GM23338 (cell line): ENCODE measurements at regions not wholly inside any gene's neighbourhood (a gene's known extent, or its start where the extent isn't known, plus 50 kb on each side); places are given as distances from the start of the nearest gene placed in this dataset.

ENCODE experiments used
- ATAC-seq: fragments of 200-7000 bp; cut with Tn5 transposase; 3 replicates; pipeline ENCODE4 v1.9.1; 2020
- DNase-seq: peaks from one replicate; pipeline ENCODE4 v3.0.0-alpha.2; 2015; ENCODE audit warnings: low spot score
- H2AFZ ChIP-seq: fragments of 200-600 bp; sonication (generic); 2 replicates; pipeline ENCODE4 v1.8.0; 2016; ENCODE audit warnings: antibody characterized with exemption, mild to moderate bottlenecking, moderate library complexity
- H3F3A ChIP-seq: fragments of 200-600 bp; sonication (generic); replicated peaks from 2 replicates; pipeline ENCODE4 v1.8.0; 2017; ENCODE audit warnings: antibody characterized with exemption, mixed run types, low read depth
- H3K27ac ChIP-seq: fragments of 200-600 bp; sonication (generic); 2 replicates; pipeline ENCODE4 v1.6.1; 2016; ENCODE audit warnings: low read depth
- H3K27me3 ChIP-seq: fragments of 200-600 bp; sonication (generic); 2 replicates; pipeline ENCODE4 v1.8.0; 2016; ENCODE audit warnings: mild to moderate bottlenecking, mixed run types, moderate library complexity; ENCODE audit not compliant: insufficient read depth
- H3K36me3 ChIP-seq: fragments of 200-600 bp; sonication (generic); 2 replicates; pipeline ENCODE4 v1.8.0; 2016; ENCODE audit warnings: mild to moderate bottlenecking; ENCODE audit not compliant: insufficient read depth
- H3K4me1 ChIP-seq: fragments of 200-600 bp; sonication (generic); 2 replicates; pipeline ENCODE4 v1.8.0; 2016; ENCODE audit warnings: mild to moderate bottlenecking, moderate library complexity; ENCODE audit not compliant: insufficient read depth
- H3K4me2 ChIP-seq: fragments of 200-600 bp; sonication (generic); 2 replicates; pipeline ENCODE4 v1.7.1; 2017; ENCODE audit warnings: mixed run types
- H3K4me3 ChIP-seq: fragments of 200-600 bp; sonication (generic); 2 replicates; pipeline ENCODE4 v1.6.1; 2016; ENCODE audit warnings: mixed run types
- H3K79me2 ChIP-seq: fragments of 200-600 bp; sonication (generic); replicated peaks from 2 replicates; pipeline ENCODE4 v1.8.0; 2017; ENCODE audit warnings: mild to moderate bottlenecking; ENCODE audit not compliant: insufficient read depth
- H3K9me2 ChIP-seq: fragments of 200-600 bp; sonication (generic); 2 replicates; pipeline ENCODE4 v1.8.0; 2017; ENCODE audit not compliant: insufficient read depth
- H4K20me1 ChIP-seq: fragments of 200-600 bp; sonication (generic); replicated peaks from 2 replicates; pipeline ENCODE4 v1.8.0; 2017; ENCODE audit warnings: mild to moderate bottlenecking; ENCODE audit not compliant: insufficient read depth
- H3K27ac Mint-ChIP-seq: 2 replicates; pipeline ENCODE4 v1.8.0; 2020; ENCODE audit warnings: inconsistent platforms, mild to moderate bottlenecking, moderate library complexity, mixed read lengths
- H3K27me3 Mint-ChIP-seq: 3 replicates; pipeline ENCODE4 v1.8.0; 2022; ENCODE audit warnings: low read depth, mild to moderate bottlenecking, moderate library complexity, mixed read lengths, inconsistent platforms; ENCODE audit not compliant: insufficient read depth, poor library complexity
- H3K36me3 Mint-ChIP-seq: 3 replicates; pipeline ENCODE4 v1.8.0; 2021; ENCODE audit warnings: low read depth, mild to moderate bottlenecking, inconsistent platforms, moderate library complexity, mixed read lengths
- H3K4me1 Mint-ChIP-seq: 3 replicates; pipeline ENCODE4 v1.8.0; 2020; ENCODE audit warnings: mild to moderate bottlenecking, inconsistent platforms, mixed read lengths
- H3K4me3 Mint-ChIP-seq: 3 replicates; pipeline ENCODE4 v1.8.0; 2021; ENCODE audit warnings: moderate library complexity, mild to moderate bottlenecking, inconsistent platforms, mixed read lengths
- H3K9me3 Mint-ChIP-seq: 3 replicates; pipeline ENCODE4 v1.8.0; 2020; ENCODE audit warnings: moderate library complexity, mild to moderate bottlenecking, inconsistent platforms, mixed read lengths
- EZH2 ChIP-seq: fragments of 200-600 bp; sonication (generic); IDR thresholded peaks from one replicate; pipeline ENCODE4 v1.8.0; 2017; ENCODE audit warnings: antibody characterized with exemption, mild to moderate bottlenecking, low read depth; ENCODE audit not compliant: unreplicated experiment
- EZH2phosphoT487 ChIP-seq: fragments of 200-600 bp; sonication (generic); IDR thresholded peaks from one replicate; pipeline ENCODE4 v1.8.1; 2018; ENCODE audit warnings: antibody characterized with exemption; ENCODE audit not compliant: unreplicated experiment
- JUNB ChIP-seq: IDR thresholded peaks from one replicate; pipeline ENCODE4 v1.6.1; 2016; ENCODE audit warnings: antibody characterized with exemption; ENCODE audit not compliant: unreplicated experiment
- STAT1 ChIP-seq: IDR thresholded peaks from one replicate; pipeline ENCODE4 v1.6.1; 2016; ENCODE audit warnings: antibody characterized with exemption; ENCODE audit not compliant: unreplicated experiment
- ZNF114 ChIP-seq: fragments of 250-450 bp; sonication (Bioruptor Pico); IDR thresholded peaks from 2 replicates; pipeline ENCODE4 v1.5.0; 2020; ENCODE audit warnings: mild to moderate bottlenecking, moderate library complexity
- ZNF331 ChIP-seq: fragments of 250-450 bp; sonication (Bioruptor Pico); IDR thresholded peaks from 2 replicates; pipeline ENCODE4 v1.5.0; 2020; ENCODE audit warnings: low read depth, mild to moderate bottlenecking, moderate library complexity
- TF ChIP-seq, protein P1 (sequence below): fragments of 250-450 bp; sonication (Bioruptor Pico); IDR thresholded peaks from 2 replicates; pipeline ENCODE4 v1.5.0; 2020; ENCODE audit warnings: mild to moderate bottlenecking, moderate library complexity
- TF ChIP-seq, protein P2 (sequence below), 2 experiments: fragments of 200-600 bp in 1 of 2; sonication (generic) in 1 of 2; conservative IDR thresholded peaks; 2 replicates each; pipeline versions ENCODE4 v1.5.1 to v1.6.1; 2016 to 2017; ENCODE audit warnings: antibody characterized with exemption in 2 of 2, low read depth in 2 of 2, mild to moderate bottlenecking in 2 of 2, moderate library complexity in 1 of 2
- TF ChIP-seq, protein P3 (sequence below): IDR thresholded peaks from 2 replicates; pipeline ENCODE4 v1.6.1; 2016; ENCODE audit warnings: antibody characterized with exemption

GRCh38 chr2:195450552-195451113 lies 206.4 kb upstream of the SLC39A10 start (continued):
- TF ChIP-seq, protein P1, sequence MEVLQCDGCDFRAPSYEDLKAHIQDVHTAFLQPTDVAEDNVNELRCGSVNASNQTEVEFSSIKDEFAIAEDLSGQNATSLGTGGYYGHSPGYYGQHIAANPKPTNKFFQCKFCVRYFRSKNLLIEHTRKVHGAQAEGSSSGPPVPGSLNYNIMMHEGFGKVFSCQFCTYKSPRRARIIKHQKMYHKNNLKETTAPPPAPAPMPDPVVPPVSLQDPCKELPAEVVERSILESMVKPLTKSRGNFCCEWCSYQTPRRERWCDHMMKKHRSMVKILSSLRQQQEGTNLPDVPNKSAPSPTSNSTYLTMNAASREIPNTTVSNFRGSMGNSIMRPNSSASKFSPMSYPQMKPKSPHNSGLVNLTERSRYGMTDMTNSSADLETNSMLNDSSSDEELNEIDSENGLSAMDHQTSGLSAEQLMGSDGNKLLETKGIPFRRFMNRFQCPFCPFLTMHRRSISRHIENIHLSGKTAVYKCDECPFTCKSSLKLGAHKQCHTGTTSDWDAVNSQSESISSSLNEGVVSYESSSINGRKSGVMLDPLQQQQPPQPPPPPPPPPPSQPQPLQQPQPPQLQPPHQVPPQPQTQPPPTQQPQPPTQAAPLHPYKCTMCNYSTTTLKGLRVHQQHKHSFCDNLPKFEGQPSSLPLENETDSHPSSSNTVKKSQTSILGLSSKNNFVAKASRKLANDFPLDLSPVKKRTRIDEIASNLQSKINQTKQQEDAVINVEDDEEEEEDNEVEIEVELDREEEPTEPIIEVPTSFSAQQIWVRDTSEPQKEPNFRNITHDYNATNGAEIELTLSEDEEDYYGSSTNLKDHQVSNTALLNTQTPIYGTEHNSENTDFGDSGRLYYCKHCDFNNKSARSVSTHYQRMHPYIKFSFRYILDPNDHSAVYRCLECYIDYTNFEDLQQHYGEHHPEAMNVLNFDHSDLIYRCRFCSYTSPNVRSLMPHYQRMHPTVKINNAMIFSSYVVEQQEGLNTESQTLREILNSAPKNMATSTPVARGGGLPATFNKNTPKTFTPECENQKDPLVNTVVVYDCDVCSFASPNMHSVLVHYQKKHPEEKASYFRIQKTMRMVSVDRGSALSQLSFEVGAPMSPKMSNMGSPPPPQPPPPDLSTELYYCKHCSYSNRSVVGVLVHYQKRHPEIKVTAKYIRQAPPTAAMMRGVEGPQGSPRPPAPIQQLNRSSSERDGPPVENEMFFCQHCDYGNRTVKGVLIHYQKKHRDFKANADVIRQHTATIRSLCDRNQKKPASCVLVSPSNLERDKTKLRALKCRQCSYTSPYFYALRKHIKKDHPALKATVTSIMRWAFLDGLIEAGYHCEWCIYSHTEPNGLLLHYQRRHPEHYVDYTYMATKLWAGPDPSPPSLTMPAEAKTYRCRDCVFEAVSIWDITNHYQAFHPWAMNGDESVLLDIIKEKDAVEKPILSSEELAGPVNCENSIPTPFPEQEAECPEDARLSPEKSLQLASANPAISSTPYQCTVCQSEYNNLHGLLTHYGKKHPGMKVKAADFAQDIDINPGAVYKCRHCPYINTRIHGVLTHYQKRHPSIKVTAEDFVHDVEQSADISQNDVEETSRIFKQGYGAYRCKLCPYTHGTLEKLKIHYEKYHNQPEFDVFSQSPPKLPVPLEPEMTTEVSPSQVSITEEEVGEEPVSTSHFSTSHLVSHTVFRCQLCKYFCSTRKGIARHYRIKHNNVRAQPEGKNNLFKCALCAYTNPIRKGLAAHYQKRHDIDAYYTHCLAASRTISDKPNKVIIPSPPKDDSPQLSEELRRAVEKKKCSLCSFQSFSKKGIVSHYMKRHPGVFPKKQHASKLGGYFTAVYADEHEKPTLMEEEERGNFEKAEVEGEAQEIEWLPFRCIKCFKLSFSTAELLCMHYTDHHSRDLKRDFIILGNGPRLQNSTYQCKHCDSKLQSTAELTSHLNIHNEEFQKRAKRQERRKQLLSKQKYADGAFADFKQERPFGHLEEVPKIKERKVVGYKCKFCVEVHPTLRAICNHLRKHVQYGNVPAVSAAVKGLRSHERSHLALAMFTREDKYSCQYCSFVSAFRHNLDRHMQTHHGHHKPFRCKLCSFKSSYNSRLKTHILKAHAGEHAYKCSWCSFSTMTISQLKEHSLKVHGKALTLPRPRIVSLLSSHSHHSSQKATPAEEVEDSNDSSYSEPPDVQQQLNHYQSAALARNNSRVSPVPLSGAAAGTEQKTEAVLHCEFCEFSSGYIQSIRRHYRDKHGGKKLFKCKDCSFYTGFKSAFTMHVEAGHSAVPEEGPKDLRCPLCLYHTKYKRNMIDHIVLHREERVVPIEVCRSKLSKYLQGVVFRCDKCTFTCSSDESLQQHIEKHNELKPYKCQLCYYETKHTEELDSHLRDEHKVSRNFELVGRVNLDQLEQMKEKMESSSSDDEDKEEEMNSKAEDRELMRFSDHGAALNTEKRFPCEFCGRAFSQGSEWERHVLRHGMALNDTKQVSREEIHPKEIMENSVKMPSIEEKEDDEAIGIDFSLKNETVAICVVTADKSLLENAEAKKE (CRISPR knock-in tag): no peak
- no peak for TF ChIP-seq EZH2
- TF ChIP-seq JUNB: no peak
- TF ChIP-seq STAT1: no peak
- TF ChIP-seq ZNF331: no peak
- no peak for TF ChIP-seq EZH2phosphoT487

GRCh38 chr2:195447323-195447975 lies 209.6 kb upstream of the SLC39A10 start:
- Histone ChIP-seq H3K4me2 (no peak overlapping the region), H3K27me3 (no peaks in the 10 kb centered on the region), H2AFZ (no peak overlapping the region), H3K9me2 (no peaks in the 10 kb centered on the region; the same call in 1 of the 2 replicates), H3K4me1 (no peaks in the 10 kb centered on the region), H3K79me2 (no peaks in the 10 kb centered on the region), H3K4me3 (no peak overlapping the region), H4K20me1 (no peaks in the 10 kb centered on the region), H3K27ac (no peak overlapping the region), H3K36me3 (no peaks in the 10 kb centered on the region), H3F3A (no peaks in the 10 kb centered on the region)
- no peaks in the 10 kb centered on the region for H3K36me3 Mint-ChIP-seq
- no peak overlapping the region for H3K4me3 Mint-ChIP-seq
- peaks cover 3% of the 10 kb centered on the region for H3K27me3 Mint-ChIP-seq
- no peaks in the 10 kb centered on the region for H3K4me1 Mint-ChIP-seq
- DNase-seq (no peak), ATAC-seq (no peak)
- H3K27ac Mint-ChIP-seq: no peak overlapping the region
- no peaks in the 10 kb centered on the region for H3K9me3 Mint-ChIP-seq
- TF ChIP-seq, protein P2, sequence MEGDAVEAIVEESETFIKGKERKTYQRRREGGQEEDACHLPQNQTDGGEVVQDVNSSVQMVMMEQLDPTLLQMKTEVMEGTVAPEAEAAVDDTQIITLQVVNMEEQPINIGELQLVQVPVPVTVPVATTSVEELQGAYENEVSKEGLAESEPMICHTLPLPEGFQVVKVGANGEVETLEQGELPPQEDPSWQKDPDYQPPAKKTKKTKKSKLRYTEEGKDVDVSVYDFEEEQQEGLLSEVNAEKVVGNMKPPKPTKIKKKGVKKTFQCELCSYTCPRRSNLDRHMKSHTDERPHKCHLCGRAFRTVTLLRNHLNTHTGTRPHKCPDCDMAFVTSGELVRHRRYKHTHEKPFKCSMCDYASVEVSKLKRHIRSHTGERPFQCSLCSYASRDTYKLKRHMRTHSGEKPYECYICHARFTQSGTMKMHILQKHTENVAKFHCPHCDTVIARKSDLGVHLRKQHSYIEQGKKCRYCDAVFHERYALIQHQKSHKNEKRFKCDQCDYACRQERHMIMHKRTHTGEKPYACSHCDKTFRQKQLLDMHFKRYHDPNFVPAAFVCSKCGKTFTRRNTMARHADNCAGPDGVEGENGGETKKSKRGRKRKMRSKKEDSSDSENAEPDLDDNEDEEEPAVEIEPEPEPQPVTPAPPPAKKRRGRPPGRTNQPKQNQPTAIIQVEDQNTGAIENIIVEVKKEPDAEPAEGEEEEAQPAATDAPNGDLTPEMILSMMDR (conservative IDR thresholded peaks at IDR 0.05; ENCODE audit: low read depth in 2 of 2): no peak
- no peak for TF ChIP-seq ZNF114 (CRISPR knock-in tag)
- TF ChIP-seq, protein P3, sequence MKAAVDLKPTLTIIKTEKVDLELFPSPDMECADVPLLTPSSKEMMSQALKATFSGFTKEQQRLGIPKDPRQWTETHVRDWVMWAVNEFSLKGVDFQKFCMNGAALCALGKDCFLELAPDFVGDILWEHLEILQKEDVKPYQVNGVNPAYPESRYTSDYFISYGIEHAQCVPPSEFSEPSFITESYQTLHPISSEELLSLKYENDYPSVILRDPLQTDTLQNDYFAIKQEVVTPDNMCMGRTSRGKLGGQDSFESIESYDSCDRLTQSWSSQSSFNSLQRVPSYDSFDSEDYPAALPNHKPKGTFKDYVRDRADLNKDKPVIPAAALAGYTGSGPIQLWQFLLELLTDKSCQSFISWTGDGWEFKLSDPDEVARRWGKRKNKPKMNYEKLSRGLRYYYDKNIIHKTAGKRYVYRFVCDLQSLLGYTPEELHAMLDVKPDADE: no peak
- no peak for TF ChIP-seq JUNB
- TF ChIP-seq STAT1: no peak
